H9 (cell line): ENCODE measurements at regions not wholly inside any gene's neighbourhood (a gene's known extent, or its start where the extent isn't known, plus 50 kb on each side); places are given as distances from the start of the nearest gene placed in this dataset.

Experiments used
- DNase-seq: peaks from one replicate; pipeline ENCODE4 v3.0.0-alpha.2; 2017
- H2AFZ ChIP-seq: one replicate; pipeline ENCODE4 v1.6.1; 2013; ENCODE audit warnings: mild to moderate bottlenecking, low read length, control low read depth, moderate library complexity
- H2AK5ac ChIP-seq: 2 replicates; pipeline ENCODE4 v1.6.1; 2013; ENCODE audit warnings: low read length, control low read depth, mixed read lengths; ENCODE audit not compliant: insufficient read length
- H2BK120ac ChIP-seq: one replicate; pipeline ENCODE4 v1.6.1; 2013; ENCODE audit warnings: low read depth, mild to moderate bottlenecking, low read length, control low read depth, inconsistent platforms; ENCODE audit not compliant: poor library complexity, severe bottlenecking
- H2BK12ac ChIP-seq: 2 replicates; pipeline ENCODE4 v1.6.1; 2013; ENCODE audit warnings: low read length, control low read depth, mixed read lengths, low read depth; ENCODE audit not compliant: insufficient read length
- H2BK15ac ChIP-seq: 2 replicates; pipeline ENCODE4 v1.6.1; 2013; ENCODE audit warnings: low read depth, low read length, control low read depth
- H2BK20ac ChIP-seq: one replicate; pipeline ENCODE4 v1.6.1; 2013; ENCODE audit warnings: low read depth, mild to moderate bottlenecking, low read length, control low read depth, inconsistent platforms; ENCODE audit not compliant: poor library complexity, severe bottlenecking
- H2BK5ac ChIP-seq: 2 replicates; pipeline ENCODE4 v1.6.1; 2013; ENCODE audit warnings: low read length, control low read depth, mixed read lengths; ENCODE audit not compliant: insufficient read length
- H3K14ac ChIP-seq: 2 replicates; pipeline ENCODE4 v1.6.1; 2013; ENCODE audit warnings: low read length, control low read depth; ENCODE audit not compliant: insufficient read depth
- H3K18ac ChIP-seq: 2 replicates; pipeline ENCODE4 v1.6.1; 2013; ENCODE audit warnings: low read depth, mild to moderate bottlenecking, mixed read lengths, low read length, control low read depth; ENCODE audit not compliant: insufficient read length
- H3K23ac ChIP-seq: 2 replicates; pipeline ENCODE4 v1.6.1; 2013; ENCODE audit warnings: low read length, control low read depth, mixed read lengths, low read depth; ENCODE audit not compliant: insufficient read length
- H3K23me2 ChIP-seq: 2 replicates; pipeline ENCODE4 v1.6.1; 2013; ENCODE audit warnings: low read depth, mild to moderate bottlenecking, mixed read lengths, low read length, control low read depth; ENCODE audit not compliant: insufficient read length, poor library complexity, severe bottlenecking
- H3K27ac ChIP-seq: 2 replicates; pipeline ENCODE4 v1.5.1; 2013; ENCODE audit warnings: low read length, control low read depth, mixed read lengths, low read depth; ENCODE audit not compliant: insufficient read length
- H3K27me3 ChIP-seq: 2 replicates; pipeline ENCODE4 v1.6.1; 2013; ENCODE audit warnings: low read length, control low read depth, inconsistent platforms; ENCODE audit not compliant: insufficient read depth
- H3K4ac ChIP-seq: 2 replicates; pipeline ENCODE4 v1.6.1; 2013; ENCODE audit warnings: low read depth, mild to moderate bottlenecking, control low read depth, inconsistent platforms, low read length, moderate library complexity
- H3K4me1 ChIP-seq: 2 replicates; pipeline ENCODE4 v1.6.1; 2013; ENCODE audit warnings: low read length, control low read depth, inconsistent platforms; ENCODE audit not compliant: insufficient read depth
- H3K4me2 ChIP-seq: 2 replicates; pipeline ENCODE4 v1.6.1; 2013; ENCODE audit warnings: low read length, control low read depth, mixed read lengths; ENCODE audit not compliant: insufficient read length, insufficient read depth
- H3K56ac ChIP-seq: 2 replicates; pipeline ENCODE4 v1.6.1; 2013; ENCODE audit warnings: low read depth, mild to moderate bottlenecking, mixed read lengths, low read length, control low read depth; ENCODE audit not compliant: insufficient read length
- H3K79me1 ChIP-seq: 2 replicates; pipeline ENCODE4 v1.6.1; 2013; ENCODE audit warnings: low read depth, mild to moderate bottlenecking, moderate library complexity, low read length, control low read depth, inconsistent platforms; ENCODE audit not compliant: insufficient read depth, poor library complexity, severe bottlenecking
- H3K79me2 ChIP-seq: 2 replicates; pipeline ENCODE4 v1.6.1; 2013; ENCODE audit warnings: low read length, control low read depth, inconsistent platforms; ENCODE audit not compliant: insufficient read depth
- H3K9ac ChIP-seq: 2 replicates; pipeline ENCODE4 v1.6.1; 2013; ENCODE audit warnings: low read length, control low read depth, mixed read lengths; ENCODE audit not compliant: insufficient read length; ENCODE audit errors: extremely low read depth
- H3K9me3 ChIP-seq: one replicate; pipeline ENCODE4 v1.6.1; 2013; ENCODE audit warnings: low read depth, low read length, inconsistent platforms; ENCODE audit not compliant: control insufficient read depth
- H3T11ph ChIP-seq: one replicate; pipeline ENCODE4 v1.6.1; 2013; ENCODE audit warnings: mild to moderate bottlenecking, low read length, control low read depth, inconsistent platforms
- H4K20me1 ChIP-seq: one replicate; pipeline ENCODE4 v1.6.1; 2013; ENCODE audit not compliant: control insufficient read depth, insufficient read length, insufficient read depth
- H4K5ac ChIP-seq: 2 replicates; pipeline ENCODE4 v1.6.1; 2013; ENCODE audit warnings: low read depth, mild to moderate bottlenecking, mixed read lengths, low read length, control low read depth; ENCODE audit not compliant: insufficient read length
- H4K8ac ChIP-seq: replicated peaks from 2 replicates; pipeline ENCODE4 v1.6.1; 2013; ENCODE audit warnings: low read length, control low read depth, mixed read lengths, low read depth; ENCODE audit not compliant: insufficient read length
- H4K91ac ChIP-seq: 2 replicates; pipeline ENCODE4 v1.6.1; 2013; ENCODE audit warnings: low read depth, mild to moderate bottlenecking, moderate library complexity, mixed read lengths, low read length, control low read depth; ENCODE audit not compliant: insufficient read length
- H3K27ac Mint-ChIP-seq, 3 experiments: 2 replicates in 2 of 3; 3 replicates in 1 of 3; pipeline ENCODE4 v1.8.0; 2020 to 2021; ENCODE audit warnings: mixed read lengths in 3 of 3, mild to moderate bottlenecking in 1 of 3, moderate library complexity in 1 of 3
- H3K27me3 Mint-ChIP-seq: 2 replicates; pipeline ENCODE4 v1.8.0; 2021; ENCODE audit warnings: low read depth, mild to moderate bottlenecking, moderate library complexity, mixed read lengths
- H3K36me3 Mint-ChIP-seq, 3 experiments: 2 replicates in 2 of 3; 3 replicates in 1 of 3; pipeline ENCODE4 v1.8.0; 2020 to 2021; ENCODE audit warnings: low read depth in 3 of 3, mixed read lengths in 3 of 3; ENCODE audit not compliant: insufficient read depth in 1 of 3
- H3K4me1 Mint-ChIP-seq, 2 experiments: 2 replicates each; pipeline ENCODE4 v1.8.0; 2020; ENCODE audit warnings: mixed read lengths in 2 of 2
- H3K4me3 Mint-ChIP-seq, 2 experiments: 2 replicates in 1 of 2; 3 replicates in 1 of 2; pipeline ENCODE4 v1.8.0; 2020 to 2021; ENCODE audit warnings: mild to moderate bottlenecking in 2 of 2, mixed read lengths in 2 of 2, moderate library complexity in 1 of 2
- H3K9me3 Mint-ChIP-seq, 2 experiments: 2 replicates in 1 of 2; 3 replicates in 1 of 2; pipeline ENCODE4 v1.8.0; 2020; ENCODE audit warnings: mild to moderate bottlenecking in 2 of 2, mixed read lengths in 2 of 2, moderate library complexity in 1 of 2
- CTCF ChIP-seq: fragments of 200-600 bp; sonication (generic); conservative IDR thresholded peaks from 3 replicates; pipeline ENCODE4 v1.8.0; 2021; ENCODE audit warnings: antibody characterized with exemption, mild to moderate bottlenecking
- WGBS: extraction: QIAGEN DNeasy Blood & Tissue Kit; methylation state at CpG from one replicate; pipeline ENCODE4 v1.1.7; 2013; ENCODE audit warnings: missing lambda C conversion rate, low lambda C conversion rate, mixed read lengths; ENCODE audit not compliant: insufficient read length; ENCODE audit errors: extremely low coverage; 5-methylcytosine and 5-hydroxymethylcytosine counted together

- H3K27ac Mint-ChIP-seq, result peak overlapping the region in 1 of 3 experiments; percentile 42; a peak in 1 of 7 replicates
- H3K79me1 ChIP-seq, result no peaks in the 10 kb centered on the region
- H4K5ac ChIP-seq, result no peak overlapping the region
- no peak overlapping the region for H3K27ac ChIP-seq
- DNase-seq, result no peak
- H3K27me3 Mint-ChIP-seq, result no peaks in the 10 kb centered on the region
- no peak overlapping the region for H2BK5ac ChIP-seq
- no peak overlapping the region for H3K23ac ChIP-seq
- H3T11ph ChIP-seq, result no peak overlapping the region
- H4K8ac ChIP-seq, result no peak overlapping the region
- no peak overlapping the region for H2BK15ac ChIP-seq
- H4K91ac ChIP-seq, result no peak overlapping the region
- H4K20me1 ChIP-seq, result no peaks in the 10 kb centered on the region
- peak overlapping the region; percentile 36 for H2BK120ac ChIP-seq
- no peak overlapping the region for H2BK20ac ChIP-seq
- no peak overlapping the region for H3K9ac ChIP-seq
- no peaks in the 10 kb centered on the region for H3K79me2 ChIP-seq
- no peak for TF ChIP-seq CTCF
- no CpG with 5 or more reads among the region's 9 CpGs for WGBS
- H3K14ac ChIP-seq, result no peak overlapping the region
- H3K9me3 ChIP-seq, result no peaks in the 10 kb centered on the region
- no peak overlapping the region for H3K4me3 Mint-ChIP-seq
- H3K36me3 Mint-ChIP-seq, result no peaks in the 10 kb centered on the region; a peak in 1 of 7 replicates
- H2AFZ ChIP-seq, result no peak overlapping the region
- no peak overlapping the region for H3K4me2 ChIP-seq
- no peak overlapping the region for H3K4ac ChIP-seq
- no peak overlapping the region for H3K56ac ChIP-seq
- no peaks in the 10 kb centered on the region for H3K23me2 ChIP-seq
- no peaks in the 10 kb centered on the region for H3K4me1 ChIP-seq
- H2AK5ac ChIP-seq, result no peak overlapping the region
- peaks cover 18 to 24% of the 10 kb centered on the region in 2 experiments for H3K4me1 Mint-ChIP-seq
- H3K27me3 ChIP-seq, result no peaks in the 10 kb centered on the region
- H3K18ac ChIP-seq, result no peak overlapping the region
- no peak overlapping the region for H2BK12ac ChIP-seq
- H3K9me3 Mint-ChIP-seq, result no peaks in the 10 kb centered on the region; a peak in 1 of 5 replicates
These were observed 892.4 kb upstream of the TENM3 start for GRCh38 chr4:181350615-181351415.
